Lower lobe of right lung (tissue), 2 donors: ENCODE measurements at regions not wholly inside any gene's neighbourhood (a gene's known extent, or its start where the extent isn't known, plus 50 kb on each side); places are given as distances from the start of the nearest gene placed in this dataset.

ENCODE experiments used
- ATAC-seq, 2 donors: fragments of 200-7000 bp; cut with Tn5 transposase; one replicate each; pipeline ENCODE4 v1.9.1; 2020 to 2022; ENCODE audit warnings: mild to moderate bottlenecking in 2 of 2, moderate library complexity in 2 of 2
- DNase-seq: peaks from one replicate; pipeline ENCODE4 v3.0.0-alpha.2; 2020
- H3K27ac ChIP-seq: fragments of 200-600 bp; one replicate; pipeline ENCODE4 v1.8.0; 2022
- H3K27me3 ChIP-seq: fragments of 200-600 bp; one replicate; pipeline ENCODE4 v1.8.0; 2022; ENCODE audit warnings: low read depth
- H3K36me3 ChIP-seq: fragments of 200-600 bp; one replicate; pipeline ENCODE4 v1.8.0; 2022; ENCODE audit warnings: mild to moderate bottlenecking
- H3K4me1 ChIP-seq: fragments of 200-600 bp; one replicate; pipeline ENCODE4 v1.8.0; 2022
- H3K4me3 ChIP-seq: fragments of 200-600 bp; one replicate; pipeline ENCODE4 v1.8.0; 2022; ENCODE audit warnings: mild to moderate bottlenecking
- H3K9me3 ChIP-seq: fragments of 200-600 bp; one replicate; pipeline ENCODE4 v1.8.0; 2022
- intact Hi-C: fragments of 100-400 bp; cut with DNase I; formaldehyde crosslinking; loops from one replicate; pipeline ENCODE4 v1.11.0; 2022
- TF ChIP-seq, protein P1 (sequence below): fragments of 200-600 bp; IDR thresholded peaks from one replicate; pipeline ENCODE4 v1.8.0; 2022; ENCODE audit warnings: antibody characterized with exemption, mild to moderate bottlenecking
- donor health status: DM: no; HTN: yes; CAD: no; lungs with severe emphysema.

GRCh38 chr7:16211402-16211925 is 209.9 kb downstream of the CRPPA start:
- no peak for ATAC-seq
- no peaks in the 10 kb centered on the region for H3K36me3 ChIP-seq
- intact Hi-C loops = no loop called here

GRCh38 chr7:16210171-16210570 is 211.2 kb downstream of the CRPPA start:
- no peak for DNase-seq
- no peaks in the 10 kb centered on the region for H3K4me1 ChIP-seq
- ATAC-seq = no peak
- H3K9me3 ChIP-seq = no peaks in the 10 kb centered on the region
- H3K36me3 ChIP-seq = no peaks in the 10 kb centered on the region
- H3K27me3 ChIP-seq = no peaks in the 10 kb centered on the region
- no peak overlapping the region for H3K4me3 ChIP-seq
- TF ChIP-seq, protein P1, sequence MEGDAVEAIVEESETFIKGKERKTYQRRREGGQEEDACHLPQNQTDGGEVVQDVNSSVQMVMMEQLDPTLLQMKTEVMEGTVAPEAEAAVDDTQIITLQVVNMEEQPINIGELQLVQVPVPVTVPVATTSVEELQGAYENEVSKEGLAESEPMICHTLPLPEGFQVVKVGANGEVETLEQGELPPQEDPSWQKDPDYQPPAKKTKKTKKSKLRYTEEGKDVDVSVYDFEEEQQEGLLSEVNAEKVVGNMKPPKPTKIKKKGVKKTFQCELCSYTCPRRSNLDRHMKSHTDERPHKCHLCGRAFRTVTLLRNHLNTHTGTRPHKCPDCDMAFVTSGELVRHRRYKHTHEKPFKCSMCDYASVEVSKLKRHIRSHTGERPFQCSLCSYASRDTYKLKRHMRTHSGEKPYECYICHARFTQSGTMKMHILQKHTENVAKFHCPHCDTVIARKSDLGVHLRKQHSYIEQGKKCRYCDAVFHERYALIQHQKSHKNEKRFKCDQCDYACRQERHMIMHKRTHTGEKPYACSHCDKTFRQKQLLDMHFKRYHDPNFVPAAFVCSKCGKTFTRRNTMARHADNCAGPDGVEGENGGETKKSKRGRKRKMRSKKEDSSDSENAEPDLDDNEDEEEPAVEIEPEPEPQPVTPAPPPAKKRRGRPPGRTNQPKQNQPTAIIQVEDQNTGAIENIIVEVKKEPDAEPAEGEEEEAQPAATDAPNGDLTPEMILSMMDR = no peak
- intact Hi-C loops = no loop called here
- H3K27ac ChIP-seq = no peak overlapping the region

More at GRCh38 chr7:16211402-16211925, 209.9 kb downstream of the CRPPA start:
- no peak for DNase-seq
- TF ChIP-seq, protein P1 = no peak
- H3K27ac ChIP-seq = no peak overlapping the region
- H3K4me1 ChIP-seq = no peaks in the 10 kb centered on the region
- no peak overlapping the region for H3K4me3 ChIP-seq
- no peaks in the 10 kb centered on the region for H3K27me3 ChIP-seq
- no peaks in the 10 kb centered on the region for H3K9me3 ChIP-seq

- no peak for DNase-seq
- TF ChIP-seq, protein P1 = no peak
- intact Hi-C loops = no loop called here
- ATAC-seq = no peak
- Histone ChIP-seq H3K9me3 (no peaks in the 10 kb centered on the region), H3K36me3 (no peaks in the 10 kb centered on the region), H3K27ac (no peak overlapping the region), H3K27me3 (no peaks in the 10 kb centered on the region), H3K4me1 (no peaks in the 10 kb centered on the region), H3K4me3 (no peak overlapping the region)
Observed at GRCh38 chr7:16207321-16207720, 214.0 kb downstream of the CRPPA start.

- Histone ChIP-seq H3K27me3 (no peaks in the 10 kb centered on the region), H3K4me1 (no peaks in the 10 kb centered on the region), H3K36me3 (no peaks in the 10 kb centered on the region), H3K9me3 (no peaks in the 10 kb centered on the region), H3K4me3 (no peak overlapping the region), H3K27ac (no peak overlapping the region)
- intact Hi-C loops = no loop called here
- ATAC-seq = no peak
- no peak for DNase-seq
- TF ChIP-seq, protein P1 = no peak
Observed at GRCh38 chr7:16205466-16205865, 215.9 kb downstream of the CRPPA start.

- ATAC-seq (no peak), DNase-seq (no peak)
- H3K36me3 ChIP-seq = no peaks in the 10 kb centered on the region
- no peak overlapping the region for H3K27ac ChIP-seq
- intact Hi-C loops = no loop called here
- TF ChIP-seq, protein P1 = no peak
- H3K27me3 ChIP-seq = no peaks in the 10 kb centered on the region
- no peaks in the 10 kb centered on the region for H3K4me1 ChIP-seq
- H3K9me3 ChIP-seq = no peaks in the 10 kb centered on the region
- no peak overlapping the region for H3K4me3 ChIP-seq
Observed at GRCh38 chr7:16204953-16205352, 216.4 kb downstream of the CRPPA start.

- TF ChIP-seq, protein P1 = no peak
Observed at GRCh38 chr7:16203065-16203464, 218.3 kb downstream of the CRPPA start.

More at GRCh38 chr7:16203065-16203464, 218.3 kb downstream of the CRPPA start:
- no peaks in the 10 kb centered on the region for H3K9me3 ChIP-seq
- no peaks in the 10 kb centered on the region for H3K36me3 ChIP-seq
- DNase-seq (no peak), ATAC-seq (no peak)
- intact Hi-C loops = no loop called here
- H3K4me3 ChIP-seq = no peak overlapping the region
- no peaks in the 10 kb centered on the region for H3K4me1 ChIP-seq
- H3K27me3 ChIP-seq = no peaks in the 10 kb centered on the region
- no peak overlapping the region for H3K27ac ChIP-seq
